PC-9 (cell line): ENCODE measurements at regions not wholly inside any gene's neighbourhood (a gene's known extent, or its start where the extent isn't known, plus 50 kb on each side); places are given as distances from the start of the nearest gene placed in this dataset.

ENCODE experiments used
- EZH2 ChIP-seq: fragments of 200-600 bp; sonication (generic); IDR thresholded peaks from 2 replicates; pipeline ENCODE4 v1.8.0; 2017; ENCODE audit warnings: antibody characterized with exemption, low read depth
- TF ChIP-seq, protein P1 (sequence below): fragments of 200-600 bp; sonication (generic); conservative IDR thresholded peaks from 2 replicates; pipeline ENCODE4 v1.6.1; 2017; ENCODE audit warnings: mixed run types, antibody characterized with exemption, mild to moderate bottlenecking, moderate library complexity

DNA sequence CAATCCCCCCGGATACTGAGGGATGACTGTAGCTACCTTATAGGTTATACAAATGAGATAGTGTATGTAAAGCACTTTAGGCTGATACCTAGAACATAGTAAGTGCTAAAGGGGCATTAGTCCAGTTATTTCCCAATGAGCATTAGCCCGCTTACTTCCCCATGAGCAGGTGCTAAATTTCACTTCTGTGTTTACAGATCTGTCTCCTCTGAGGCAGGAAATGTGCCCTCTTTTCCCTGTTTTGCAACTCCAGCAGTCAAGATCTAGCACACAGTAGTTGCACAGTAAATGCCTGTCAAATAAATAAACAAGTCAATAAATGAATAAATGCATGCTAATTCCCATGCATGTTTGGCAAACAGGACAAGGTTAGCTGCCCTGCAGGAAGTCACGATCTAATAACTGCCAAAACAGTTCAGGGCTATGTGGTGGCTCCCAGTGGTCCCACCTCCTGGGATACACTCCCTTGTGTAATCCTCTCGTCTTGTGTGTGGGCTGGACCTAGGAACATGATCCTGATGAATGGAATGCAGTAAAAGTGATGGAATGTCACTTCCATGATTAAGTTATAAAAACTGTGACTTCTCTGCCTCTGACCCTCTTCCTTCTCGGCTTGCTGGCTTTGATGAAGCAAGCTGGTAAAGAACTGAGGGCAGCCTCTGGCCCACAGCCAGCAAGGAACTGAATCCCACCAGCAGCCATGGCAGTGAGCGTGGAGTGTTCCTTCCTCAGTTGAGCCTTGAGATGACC lies 459.0 kb downstream of the SOX6 start:
- TF ChIP-seq, protein P1, sequence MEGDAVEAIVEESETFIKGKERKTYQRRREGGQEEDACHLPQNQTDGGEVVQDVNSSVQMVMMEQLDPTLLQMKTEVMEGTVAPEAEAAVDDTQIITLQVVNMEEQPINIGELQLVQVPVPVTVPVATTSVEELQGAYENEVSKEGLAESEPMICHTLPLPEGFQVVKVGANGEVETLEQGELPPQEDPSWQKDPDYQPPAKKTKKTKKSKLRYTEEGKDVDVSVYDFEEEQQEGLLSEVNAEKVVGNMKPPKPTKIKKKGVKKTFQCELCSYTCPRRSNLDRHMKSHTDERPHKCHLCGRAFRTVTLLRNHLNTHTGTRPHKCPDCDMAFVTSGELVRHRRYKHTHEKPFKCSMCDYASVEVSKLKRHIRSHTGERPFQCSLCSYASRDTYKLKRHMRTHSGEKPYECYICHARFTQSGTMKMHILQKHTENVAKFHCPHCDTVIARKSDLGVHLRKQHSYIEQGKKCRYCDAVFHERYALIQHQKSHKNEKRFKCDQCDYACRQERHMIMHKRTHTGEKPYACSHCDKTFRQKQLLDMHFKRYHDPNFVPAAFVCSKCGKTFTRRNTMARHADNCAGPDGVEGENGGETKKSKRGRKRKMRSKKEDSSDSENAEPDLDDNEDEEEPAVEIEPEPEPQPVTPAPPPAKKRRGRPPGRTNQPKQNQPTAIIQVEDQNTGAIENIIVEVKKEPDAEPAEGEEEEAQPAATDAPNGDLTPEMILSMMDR: no peak
- no peak for TF ChIP-seq EZH2
